RCC 7860 (cell line): ENCODE measurements at regions not wholly inside any gene's neighbourhood (a gene's known extent, or its start where the extent isn't known, plus 50 kb on each side); places are given as distances from the start of the nearest gene placed in this dataset.

Experiments
- DNase-seq: peaks from one replicate; pipeline ENCODE4 v3.0.0-alpha.2; 2015; ENCODE audit warnings: low spot score
- FAIRE-seq: peaks from 2 replicates; lab custom pipeline; 2012; peaks lifted over from hg19 to GRCh38; lab: Jason Lieb, UNC

DNA sequence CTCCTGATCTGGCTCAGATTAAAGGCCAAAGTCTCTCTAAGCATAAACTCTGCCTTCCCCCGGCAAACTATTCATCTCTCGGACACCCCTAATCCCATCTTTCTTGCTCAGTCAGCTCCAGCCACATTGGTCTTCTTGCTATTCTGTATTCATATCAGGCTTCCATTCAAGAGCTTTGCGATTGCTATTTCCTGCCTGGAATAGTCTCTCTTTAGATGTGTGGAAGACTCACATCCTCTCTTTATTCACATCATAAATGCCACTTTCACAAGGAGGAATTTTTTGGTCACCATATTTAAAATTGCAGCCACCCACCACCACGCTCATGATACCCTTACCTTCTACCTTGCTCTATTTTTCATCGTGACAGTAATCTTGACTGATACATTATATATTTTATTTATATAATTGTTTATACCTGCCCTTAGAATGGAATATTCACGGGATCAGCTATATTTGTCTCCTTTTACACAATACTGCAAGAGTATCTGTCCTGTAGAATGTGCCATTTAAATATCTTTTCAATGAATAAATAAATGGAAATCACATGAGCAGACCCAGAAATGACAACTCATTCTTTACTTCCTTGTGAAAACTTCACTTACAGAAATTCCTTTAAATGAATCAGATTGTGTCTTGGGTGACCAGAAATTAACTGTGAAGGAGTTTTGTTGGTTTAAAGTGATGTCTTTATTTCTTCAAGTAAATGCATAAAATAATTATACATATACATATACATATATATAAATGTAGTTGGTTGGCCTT, 780.6 kb upstream of the FLRT2 start:
- DNase-seq (no peak), FAIRE-seq (no peak)

GRCh38 chr14:84750284-84750683, 779.7 kb upstream of the FLRT2 start:
- no peak for FAIRE-seq
- DNase-seq: no peak

- DNase-seq: no peak
- no peak for FAIRE-seq
These were observed 779.0 kb upstream of the FLRT2 start for GRCh38 chr14:84750763-84751554.

DNA sequence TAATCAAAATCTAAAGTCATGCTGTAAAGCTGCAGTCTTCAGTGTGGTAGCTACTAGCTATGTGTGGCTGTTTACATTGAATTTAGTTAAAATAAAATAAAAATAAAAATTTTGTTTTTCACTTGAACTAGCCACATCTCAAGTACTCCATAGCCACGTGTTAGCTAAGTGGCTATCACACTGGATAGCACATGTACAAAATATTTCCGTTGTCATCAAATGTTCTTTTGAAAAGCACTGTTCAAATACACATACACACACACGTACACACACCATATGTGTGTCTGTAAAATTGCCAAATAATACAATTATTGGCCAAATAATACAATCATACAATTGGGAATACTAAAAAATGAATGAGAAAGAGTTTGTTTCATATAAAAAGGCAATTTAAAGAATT, 778.2 kb upstream of the FLRT2 start:
- DNase-seq: no peak
- no peak for FAIRE-seq

- DNase-seq: no peak
- no peak for FAIRE-seq
These were observed 769.3 kb upstream of the FLRT2 start for GRCh38 chr14:84760489-84761126.

- FAIRE-seq: no peak
- DNase-seq: no peak
These were observed 762.5 kb upstream of the FLRT2 start for GRCh38 chr14:84767434-84767833.

- DNase-seq (no peak), FAIRE-seq (no peak)
These were observed 759.9 kb upstream of the FLRT2 start for GRCh38 chr14:84770030-84770429.

DNA sequence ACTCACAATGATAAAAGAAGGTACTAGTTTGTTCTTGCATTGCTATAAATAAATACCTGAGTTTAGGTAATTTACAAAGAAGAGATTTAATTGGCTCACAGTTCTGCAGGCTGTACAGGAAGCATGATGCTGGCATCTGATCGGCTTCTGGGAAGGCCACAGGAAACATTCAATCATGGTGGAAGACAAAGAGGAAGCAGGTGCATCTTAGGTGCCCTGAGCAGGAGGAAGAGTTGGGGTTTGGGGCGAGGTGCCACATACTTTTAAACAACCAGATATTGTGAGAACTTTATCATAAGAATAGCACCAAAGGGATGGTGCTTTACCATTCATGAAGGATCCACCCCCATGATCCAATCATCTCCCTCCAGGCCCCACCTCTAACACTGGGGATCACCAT, 752.6 kb upstream of the FLRT2 start:
- no peak for FAIRE-seq
- no peak for DNase-seq

GRCh38 chr14:84782902-84783301, 747.0 kb upstream of the FLRT2 start:
- no peak for DNase-seq
- no peak for FAIRE-seq

- DNase-seq (no peak), FAIRE-seq (no peak)
These were observed 746.4 kb upstream of the FLRT2 start for GRCh38 chr14:84783511-84783910.

GRCh38 chr14:84785996-84786395, 743.9 kb upstream of the FLRT2 start:
- FAIRE-seq: no peak
- no peak for DNase-seq

GRCh38 chr14:84789012-84789411, 740.9 kb upstream of the FLRT2 start:
- FAIRE-seq (no peak), DNase-seq (no peak)

- DNase-seq: no peak
- no peak for FAIRE-seq
These were observed 737.1 kb upstream of the FLRT2 start for GRCh38 chr14:84792722-84793410.

DNA sequence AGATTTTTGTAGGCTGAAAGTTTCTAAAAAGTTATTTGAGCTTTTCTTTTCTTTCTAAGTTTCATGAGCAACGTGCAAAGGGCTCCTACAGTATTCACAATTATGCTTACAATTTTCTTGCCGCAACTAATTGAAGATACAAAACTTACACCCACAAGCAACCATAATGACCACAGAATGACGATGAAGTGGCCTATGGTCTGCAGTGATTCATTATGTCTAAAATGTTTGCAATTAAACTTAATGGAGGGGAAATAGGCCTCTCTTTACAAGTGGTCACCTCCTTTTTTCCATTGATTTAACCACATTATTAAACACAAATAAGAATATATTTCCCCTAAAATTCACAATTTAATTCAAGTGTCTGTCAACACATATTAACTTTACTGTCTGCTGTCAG, 732.6 kb upstream of the FLRT2 start:
- DNase-seq (no peak), FAIRE-seq (no peak)

GRCh38 chr14:84804468-84804867, 725.5 kb upstream of the FLRT2 start:
- no peak for FAIRE-seq
- DNase-seq: no peak

- no peak for FAIRE-seq
- DNase-seq: no peak
These were observed 725.0 kb upstream of the FLRT2 start for GRCh38 chr14:84804895-84805294.

- DNase-seq: no peak
- FAIRE-seq: no peak
These were observed 723.8 kb upstream of the FLRT2 start for GRCh38 chr14:84806181-84806580.

- no peak for FAIRE-seq
- no peak for DNase-seq
These were observed 723.3 kb upstream of the FLRT2 start for GRCh38 chr14:84806622-84807021.

DNA sequence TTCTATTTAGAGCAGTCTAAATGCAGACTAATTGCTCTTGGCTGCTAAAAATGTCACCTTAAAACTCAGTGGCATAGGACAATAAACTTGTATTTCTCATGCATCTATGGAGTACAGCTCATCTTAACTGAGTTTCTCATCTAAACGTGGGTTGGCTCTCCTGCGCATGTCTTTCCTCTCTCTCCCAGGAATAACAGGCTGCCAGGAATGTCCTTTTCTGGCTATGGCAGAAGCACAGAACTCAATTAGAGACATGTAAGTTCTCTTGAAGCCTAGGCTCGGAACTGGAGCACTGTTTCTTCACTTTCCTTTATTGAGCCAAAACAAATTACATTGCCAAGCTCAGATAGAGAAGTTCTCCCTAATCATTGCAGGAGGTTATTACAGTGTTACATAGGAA, 722.3 kb upstream of the FLRT2 start:
- no peak for FAIRE-seq
- no peak for DNase-seq

DNA sequence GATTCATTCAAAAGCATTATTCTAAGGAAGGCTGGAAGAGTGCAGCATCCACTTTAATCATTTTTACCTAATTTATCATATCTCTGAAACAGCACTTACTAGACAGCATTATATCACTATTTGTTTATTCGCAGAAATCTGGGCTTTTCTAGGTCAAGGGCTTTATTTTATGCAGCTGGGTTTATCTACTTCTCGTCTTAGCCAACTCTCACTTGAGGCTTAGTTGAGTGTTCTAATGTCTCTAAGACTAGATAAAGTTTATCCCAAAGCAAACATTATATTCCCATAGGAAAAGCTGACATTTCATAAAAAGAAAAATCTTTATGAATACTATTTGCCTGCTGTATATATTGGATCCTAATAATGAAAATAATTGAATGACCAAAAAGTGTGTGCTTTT, 720.8 kb upstream of the FLRT2 start:
- no peak for FAIRE-seq
- DNase-seq: no peak

- FAIRE-seq (no peak), DNase-seq (no peak)
These were observed 715.6 kb upstream of the FLRT2 start for GRCh38 chr14:84814391-84814790.
